Astrocyte (in vitro differentiated cells and primary cell): ENCODE measurements at regions not wholly inside any gene's neighbourhood (a gene's known extent, or its start where the extent isn't known, plus 50 kb on each side); places are given as distances from the start of the nearest gene placed in this dataset.

Experiments used
- CTCF ChIP-seq: IDR thresholded peaks from 2 replicates; pipeline ENCODE4 v1.5.1; 2011; ENCODE audit warnings: low read depth, mild to moderate bottlenecking, inconsistent platforms, low read length, moderate library complexity; ENCODE audit not compliant: insufficient read depth
- EZH2 ChIP-seq: IDR thresholded peaks from 2 replicates; pipeline ENCODE4 v1.6.1; 2012; ENCODE audit warnings: mild to moderate bottlenecking, low read length, inconsistent platforms; ENCODE audit not compliant: insufficient read depth

GRCh38 chr2:77939370-77939769 is 417.2 kb upstream of the LRRTM4 start:
- TF ChIP-seq CTCF: no peak
- TF ChIP-seq EZH2: no peak
